HT-29 (cell line): ENCODE measurements at regions not wholly inside any gene's neighbourhood (a gene's known extent, or its start where the extent isn't known, plus 50 kb on each side); places are given as distances from the start of the nearest gene placed in this dataset.

Experiments
- DNase-seq: peaks from one replicate; pipeline ENCODE4 v3.0.0-alpha.2; 2015; ENCODE audit warnings: low spot score

DNA sequence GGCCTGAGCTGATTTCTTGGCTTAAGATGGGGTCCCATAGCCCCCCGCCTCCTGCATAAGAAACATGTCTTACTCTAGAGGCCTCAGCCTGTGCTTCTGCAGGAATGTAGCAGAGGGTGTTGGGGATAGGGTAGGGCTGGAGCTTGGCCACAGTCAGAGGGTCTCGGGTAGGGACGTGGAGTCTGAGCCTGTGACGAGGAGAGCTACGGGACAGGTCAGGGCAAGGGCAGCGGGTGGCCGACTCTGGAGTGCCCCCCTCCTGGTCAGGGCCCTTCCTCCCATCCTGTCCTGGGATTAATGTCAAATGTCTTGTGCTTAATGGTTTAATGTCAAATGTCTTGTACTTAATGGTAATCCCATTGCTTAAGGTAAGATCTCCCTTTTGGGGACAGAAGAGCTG, 130.4 kb downstream of the GLI2 start:
- no peak for DNase-seq

- DNase-seq, result no peak
Observed at GRCh38 chr2:120866483-120867140, 130.9 kb downstream of the GLI2 start.

DNA sequence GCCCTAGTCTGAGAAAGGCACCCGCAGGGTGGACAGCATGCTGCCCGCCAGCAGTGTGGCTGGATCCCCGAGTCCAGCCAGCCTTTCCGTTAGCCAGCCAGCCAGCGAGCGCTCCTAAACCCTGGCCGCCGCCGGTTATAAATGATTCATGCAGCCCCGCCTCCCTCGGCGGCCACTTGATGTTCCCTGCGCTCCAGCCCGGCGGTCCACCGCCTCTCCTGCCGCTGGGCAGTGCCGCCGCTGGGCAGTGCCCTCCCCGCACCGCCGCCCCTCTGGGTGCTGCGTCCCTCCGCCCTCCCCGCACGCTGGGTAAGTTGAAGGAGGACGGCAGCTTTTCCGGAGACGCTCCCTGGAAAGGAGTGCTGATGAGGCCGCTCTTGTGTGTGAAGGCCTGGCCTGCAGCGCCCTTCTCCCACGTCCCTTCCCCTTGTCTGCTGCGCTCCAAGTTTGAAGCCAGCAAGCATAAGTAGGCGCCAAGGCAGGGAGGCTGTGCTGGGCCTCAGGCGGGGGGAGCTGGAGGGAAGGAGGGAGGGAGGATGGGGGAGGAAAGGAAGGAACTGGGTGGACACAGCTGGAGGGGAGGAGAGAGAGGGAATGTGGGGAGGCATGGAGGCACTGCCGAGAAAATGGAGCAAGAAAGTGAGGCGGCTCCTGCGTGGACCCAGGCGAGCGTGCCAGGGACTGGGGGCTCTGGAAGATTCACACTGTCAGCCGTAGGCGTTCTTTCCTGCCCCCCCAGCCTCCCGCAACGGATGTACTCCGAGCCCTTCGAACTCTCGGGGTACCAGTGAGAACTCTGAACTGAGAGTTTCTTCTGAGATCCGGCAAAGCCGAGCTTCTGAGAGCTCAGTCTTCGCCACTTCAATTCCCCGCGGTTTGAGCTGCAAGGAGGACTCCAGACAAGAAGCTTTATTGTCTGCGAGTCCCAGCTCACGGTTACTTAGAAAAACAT, 131.9 kb downstream of the GLI2 start:
- DNase-seq, result peak; percentile 61

- DNase-seq, result no peak
Observed at GRCh38 chr2:120868366-120868765, 132.7 kb downstream of the GLI2 start.

DNA sequence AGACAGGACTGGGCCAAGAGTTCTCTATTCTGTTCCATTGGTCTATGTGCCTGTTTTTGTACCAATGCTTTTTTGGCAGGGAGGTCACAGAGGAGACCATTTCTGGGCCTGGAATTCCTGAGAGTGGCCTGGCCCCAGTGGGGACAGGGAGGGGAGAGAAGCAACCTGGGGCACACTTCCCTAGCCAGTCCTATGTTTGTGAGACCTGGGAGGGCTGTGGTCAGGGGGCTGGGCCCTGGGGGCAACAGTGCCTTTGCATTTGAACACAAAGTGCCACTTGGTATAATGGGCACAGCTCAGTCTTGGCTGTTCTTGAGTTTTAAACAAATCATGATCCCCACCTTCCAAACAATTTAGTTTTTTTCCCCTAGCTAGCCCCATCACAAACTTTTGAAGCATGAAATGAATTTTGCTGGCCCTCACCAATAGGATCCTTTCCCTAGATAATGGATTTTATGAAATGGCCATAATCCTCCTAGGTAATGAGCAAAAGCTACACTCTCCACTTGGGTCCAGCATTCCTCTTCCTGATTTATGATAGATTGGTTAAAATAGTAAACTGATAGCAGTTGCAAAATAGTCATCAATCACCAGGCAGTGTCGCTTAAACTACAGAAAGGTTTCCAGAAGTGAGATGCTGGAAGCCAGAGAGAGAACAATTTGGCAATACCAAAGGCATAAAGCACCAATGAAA, 133.5 kb downstream of the GLI2 start:
- DNase-seq, result no peak

- no peak for DNase-seq
Observed at GRCh38 chr2:120869730-120870466, 134.2 kb downstream of the GLI2 start.

GRCh38 chr2:120870467-120870788, 134.8 kb downstream of the GLI2 start:
- no peak for DNase-seq

DNA sequence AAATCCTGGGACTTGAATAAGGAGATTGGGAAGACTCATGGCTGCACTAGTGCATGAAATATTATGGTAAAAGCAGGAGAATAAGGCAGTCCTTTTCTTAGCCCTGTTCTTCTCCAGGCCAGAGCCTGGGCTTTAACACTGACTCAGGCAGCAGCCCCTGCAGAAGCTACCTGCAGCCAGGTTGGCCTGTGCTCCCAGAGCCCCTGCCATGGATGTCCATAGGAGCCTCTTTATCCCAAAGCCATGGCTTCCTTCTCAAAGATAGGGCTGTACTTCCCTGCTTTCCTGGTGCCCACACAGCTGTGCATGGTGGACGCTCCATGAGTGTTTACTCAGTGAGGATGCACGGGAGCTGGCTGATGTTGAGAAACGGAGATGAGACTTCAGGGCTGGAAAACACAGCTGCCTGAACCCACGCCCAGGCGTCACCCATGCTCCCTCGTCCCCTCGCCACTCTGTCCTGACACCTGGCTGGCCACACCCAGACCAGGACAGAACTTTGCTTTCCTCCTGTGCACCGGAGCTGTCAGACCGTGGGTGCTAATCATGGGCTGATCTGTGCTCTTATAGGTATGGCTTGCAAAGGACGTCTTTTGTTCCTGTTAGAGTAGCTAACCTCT, 135.5 kb downstream of the GLI2 start:
- no peak for DNase-seq

GRCh38 chr2:120871881-120872620, 136.4 kb downstream of the GLI2 start:
- DNase-seq, result no peak

DNA sequence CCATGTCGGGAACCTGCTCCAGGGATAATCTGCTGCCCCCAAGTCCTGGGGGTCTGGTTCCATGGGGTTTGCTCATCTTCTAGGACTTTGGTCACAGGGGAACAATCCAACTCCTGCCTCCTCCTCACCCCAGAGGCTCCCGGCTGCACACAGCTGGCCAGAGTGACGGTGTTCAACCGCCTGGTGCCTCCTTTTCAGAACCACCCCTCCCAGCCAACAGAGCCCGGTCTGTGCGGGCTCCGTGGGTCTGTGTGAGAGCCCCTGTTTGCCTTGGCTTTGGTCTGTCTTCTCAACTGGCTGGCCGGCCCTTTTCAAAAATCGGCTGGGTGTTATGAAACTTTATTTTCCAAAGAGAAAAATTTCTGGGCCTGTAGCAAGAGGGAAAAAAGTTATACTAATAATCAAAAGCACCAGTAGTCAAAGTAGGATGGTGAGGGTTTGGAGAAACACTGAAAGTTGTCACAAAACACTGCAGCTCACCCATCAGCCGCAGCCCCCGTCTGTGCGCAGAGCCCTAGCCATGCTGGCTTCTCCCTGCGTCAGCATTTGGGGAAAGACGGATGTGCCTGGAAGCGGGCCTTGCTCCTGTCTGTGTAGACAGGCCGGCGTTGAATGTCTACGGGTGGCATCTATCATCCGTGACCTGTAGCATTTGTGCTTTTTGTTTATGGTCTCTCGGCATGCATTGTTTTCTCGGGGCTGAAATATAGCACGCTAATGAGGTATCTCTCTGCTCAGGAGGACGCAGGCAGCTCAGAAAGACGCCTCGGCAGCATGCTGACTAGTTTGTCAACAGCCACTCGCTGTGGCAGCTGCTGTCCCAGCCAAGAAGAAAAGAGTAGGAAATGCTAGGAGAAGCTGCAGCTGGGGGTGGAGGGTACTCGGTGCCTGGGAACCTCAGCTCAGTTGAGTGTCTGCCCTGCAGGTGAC, 138.6 kb downstream of the GLI2 start:
- DNase-seq, result no peak

DNA sequence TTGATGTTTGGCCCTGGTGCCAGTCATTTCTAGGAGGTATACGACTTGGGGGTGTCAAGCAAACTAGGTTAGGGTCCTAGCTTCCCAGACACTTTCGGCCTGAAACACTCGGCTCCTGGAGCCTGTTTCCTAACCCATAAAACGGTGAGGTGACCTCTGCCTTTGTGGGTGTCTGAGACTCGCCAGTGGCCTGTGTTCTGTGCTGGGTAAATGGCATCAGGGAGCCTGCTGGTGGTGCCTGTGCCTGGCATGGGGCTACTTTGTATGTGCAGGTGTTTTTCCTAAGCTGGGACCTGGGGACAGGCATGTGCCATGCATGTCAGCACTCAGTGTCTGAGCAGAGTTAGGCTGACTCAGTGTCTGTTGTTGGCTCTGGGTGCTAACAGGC, 139.2 kb downstream of the GLI2 start:
- no peak for DNase-seq

DNA sequence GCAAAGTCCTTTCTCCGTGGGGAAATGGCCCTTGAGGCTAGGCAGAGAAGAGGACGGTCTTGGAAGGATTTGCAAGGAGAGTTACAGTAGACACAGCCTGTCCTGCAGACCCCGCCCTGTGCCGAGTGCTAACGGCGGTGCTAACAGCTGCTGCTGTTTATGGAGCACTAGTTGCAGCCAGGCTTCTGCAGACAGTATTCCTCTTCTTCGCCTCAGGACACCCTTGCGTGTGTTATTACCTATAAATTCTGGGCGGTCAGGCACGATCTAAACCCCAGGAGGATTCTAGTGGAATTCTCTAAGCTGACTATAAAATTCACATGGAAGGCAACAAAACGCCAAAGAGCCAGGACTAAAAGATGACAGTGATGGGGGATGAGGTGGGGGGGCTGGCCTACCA, 139.8 kb downstream of the GLI2 start:
- DNase-seq, result no peak

- no peak for DNase-seq
Observed at GRCh38 chr2:120876526-120877280, 141.0 kb downstream of the GLI2 start.

GRCh38 chr2:120877409-120877808, 141.7 kb downstream of the GLI2 start:
- no peak for DNase-seq

- DNase-seq, result no peak
Observed at GRCh38 chr2:120878970-120879369, 143.3 kb downstream of the GLI2 start.

DNA sequence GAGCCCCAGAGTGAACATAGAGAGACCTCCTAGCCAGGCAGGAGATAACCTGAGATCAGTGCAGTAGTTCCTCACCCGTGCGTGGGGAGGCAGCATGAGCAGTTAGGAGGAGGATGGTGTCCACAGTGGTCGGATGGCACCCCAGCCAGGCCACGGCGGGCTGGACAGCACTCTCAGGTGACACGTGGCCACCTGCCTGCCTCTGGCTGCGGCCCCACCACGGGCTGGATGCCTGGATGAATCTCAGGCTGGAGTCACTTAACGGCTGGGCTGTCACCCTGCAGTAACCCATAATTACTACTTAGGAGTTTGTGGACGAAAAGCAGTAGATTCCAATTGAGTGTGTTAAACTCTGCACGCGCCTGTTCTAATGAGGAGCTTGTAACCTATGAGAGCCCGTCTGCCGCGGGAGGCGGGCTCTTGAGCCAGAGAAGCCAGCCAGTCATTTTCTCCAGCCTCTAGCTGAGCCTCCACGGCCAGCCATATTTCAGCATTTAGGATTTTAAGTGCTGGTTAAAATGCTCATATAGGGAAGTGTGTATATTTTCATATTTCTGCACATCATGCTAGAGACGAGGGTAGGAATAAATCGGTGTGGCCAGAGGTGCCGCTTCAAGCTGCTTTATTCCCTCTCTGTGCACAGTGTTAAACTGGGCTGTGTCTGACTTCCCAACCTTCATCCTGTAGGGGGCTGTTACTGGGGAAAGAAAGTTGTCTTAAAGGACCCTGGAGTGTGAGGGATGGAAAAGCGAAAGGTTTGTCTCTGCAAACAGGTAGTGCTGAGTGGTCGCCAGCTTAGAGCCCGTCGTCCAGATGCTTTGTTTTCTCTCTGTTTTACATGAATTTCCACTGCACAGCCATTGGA, 144.0 kb downstream of the GLI2 start:
- DNase-seq, result no peak

DNA sequence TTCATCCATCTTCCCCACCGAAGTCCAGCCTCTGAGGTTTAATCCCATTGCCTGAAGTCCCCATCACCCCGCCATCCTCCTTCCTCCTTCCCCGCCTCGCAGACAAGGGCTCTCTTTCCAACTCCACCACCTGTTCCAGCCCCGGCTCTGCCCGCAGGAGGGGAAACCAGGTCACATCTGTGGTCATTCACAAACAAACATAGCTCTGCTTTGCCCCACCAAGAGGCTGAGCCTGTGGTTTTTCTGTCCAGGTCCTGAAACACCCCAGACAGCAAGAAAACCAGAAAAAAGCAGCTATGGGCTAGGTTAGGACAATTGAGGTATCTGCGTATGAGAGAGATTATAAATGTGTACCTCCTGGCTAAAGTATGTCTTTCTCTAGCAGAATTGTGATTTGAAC, 144.7 kb downstream of the GLI2 start:
- no peak for DNase-seq
